Stimulated activated naive CD8-positive, alpha-beta T cell treated with anti-CD3 and anti-CD28 coated beads, Interleukin-15, amount 100 ng/mL, for 72 hours (primary cell): ENCODE measurements at regions not wholly inside any gene's neighbourhood (a gene's known extent, or its start where the extent isn't known, plus 50 kb on each side); places are given as distances from the start of the nearest gene placed in this dataset.
"Not testable (repeated sequence)": the region's sequence is repeated elsewhere in the genome, so short reads cannot be mapped to it uniquely, and the experiment has no call there.

ENCODE experiments used
- ATAC-seq: fragments of 150-1000 bp; cut with Tn5 transposase; 2 replicates; pipeline ENCODE4 v1.10.0; 2021; ENCODE audit warnings: mild to moderate bottlenecking, moderate library complexity
- DNase-seq, 2 donors: peaks; one replicate each; pipeline ENCODE4 v3.0.0; 2021 to 2022
- H3K27ac Mint-ChIP-seq, 2 donors: one replicate each; pipeline ENCODE4 v1.8.0; 2022; ENCODE audit warnings: mild to moderate bottlenecking in 2 of 2, mixed read lengths in 2 of 2, moderate library complexity in 2 of 2
- H3K27me3 Mint-ChIP-seq: one replicate; pipeline ENCODE4 v1.8.0; 2022; ENCODE audit warnings: mixed read lengths
- H3K4me1 Mint-ChIP-seq: one replicate; pipeline ENCODE4 v1.8.0; 2022; ENCODE audit warnings: mild to moderate bottlenecking, mixed read lengths
- H3K4me3 Mint-ChIP-seq, 2 donors: one replicate each; pipeline ENCODE4 v1.8.0; 2022; ENCODE audit warnings: mild to moderate bottlenecking in 2 of 2, mixed read lengths in 2 of 2, moderate library complexity in 1 of 2
- H3K9me3 Mint-ChIP-seq, 2 donors: one replicate each; pipeline ENCODE4 v1.8.0; 2022; ENCODE audit warnings: mixed read lengths in 2 of 2

DNA sequence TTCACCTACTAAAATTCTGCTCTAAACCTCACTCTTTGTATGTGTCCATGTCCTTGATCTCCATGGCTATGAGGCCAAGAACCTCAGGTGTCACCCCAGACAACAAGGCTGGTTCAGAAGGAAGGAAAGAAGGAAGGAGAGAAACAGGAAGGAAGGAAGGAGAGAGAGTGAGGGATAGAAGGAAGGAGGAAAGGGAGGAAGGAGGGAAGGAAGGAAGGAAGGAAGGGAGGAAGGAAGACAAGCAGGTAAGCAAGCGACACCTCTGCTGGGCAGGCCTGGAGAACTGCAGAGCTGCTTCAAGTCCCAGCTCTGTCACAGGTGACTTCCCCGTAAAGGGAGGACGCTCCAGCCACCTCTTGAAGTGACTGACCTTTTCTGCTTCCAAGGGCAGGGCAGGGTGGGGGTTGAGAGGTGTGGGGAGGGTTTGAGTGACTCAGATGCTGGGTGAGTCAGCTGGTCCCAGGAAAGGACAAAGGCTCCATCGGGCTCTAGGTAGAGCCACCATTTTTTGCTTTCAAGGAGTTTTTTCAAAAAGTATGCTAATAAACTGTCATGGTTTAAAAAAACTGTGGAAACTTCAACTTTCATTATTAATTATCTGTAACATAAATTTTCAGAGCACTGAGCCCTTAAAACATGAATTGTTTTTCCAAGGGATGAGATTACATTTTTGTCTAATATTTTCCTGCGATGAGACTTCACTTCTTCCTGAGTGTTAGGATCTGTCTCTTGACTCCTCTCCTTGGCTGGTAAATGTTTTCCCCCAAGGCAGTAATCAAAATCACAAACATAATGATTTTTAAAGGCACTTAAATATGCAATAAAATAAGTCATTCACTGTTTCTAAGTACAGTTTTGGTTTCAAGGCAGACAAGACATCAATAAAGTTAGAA, 90.1 kb upstream of the L3MBTL4 start:
- Mint-ChIP-seq H3K4me1 (no peaks in the 10 kb centered on the region), H3K27me3 (peaks cover 18% of the 10 kb centered on the region)

DNA sequence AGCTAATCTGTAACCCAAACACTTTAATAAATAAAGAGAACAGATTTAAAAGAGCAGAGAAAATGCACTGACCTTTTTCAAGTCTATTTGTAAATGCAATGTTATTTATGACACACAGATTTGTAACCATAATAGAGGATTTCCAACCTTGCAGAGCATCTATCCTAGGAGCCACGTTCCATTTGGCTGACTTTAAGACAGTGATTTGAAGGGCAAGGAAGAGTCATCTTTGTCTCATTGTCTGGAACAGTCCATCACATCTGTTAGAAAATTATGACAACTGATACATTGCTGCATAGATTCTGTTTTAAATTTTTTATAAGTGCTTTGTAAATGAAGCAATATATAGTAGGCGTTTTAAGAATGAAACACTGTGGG, 90.8 kb upstream of the L3MBTL4 start:
- no peak overlapping the region for H3K4me3 Mint-ChIP-seq
- no peaks in the 10 kb centered on the region for H3K4me1 Mint-ChIP-seq
- peaks cover 10 to 13% of the 10 kb centered on the region in 2 donors for H3K9me3 Mint-ChIP-seq
- H3K27me3 Mint-ChIP-seq = peaks cover 18% of the 10 kb centered on the region
- H3K27ac Mint-ChIP-seq = no peak overlapping the region
- no peak for ATAC-seq
- DNase-seq = no peak

More for the DNA sequence above, 90.1 kb upstream of the L3MBTL4 start:
- DNase-seq (no peak), ATAC-seq (no peak)
- no peak overlapping the region for H3K4me3 Mint-ChIP-seq
- H3K27ac Mint-ChIP-seq = no peak overlapping the region
- H3K9me3 Mint-ChIP-seq = peaks cover 10 to 13% of the 10 kb centered on the region in 2 donors

- no peak overlapping the region for H3K4me3 Mint-ChIP-seq
- no peaks in the 10 kb centered on the region for H3K4me1 Mint-ChIP-seq
- no peak for ATAC-seq
- no peak overlapping the region for H3K27ac Mint-ChIP-seq
- DNase-seq = no peak
- H3K9me3 Mint-ChIP-seq = peaks cover 0 to 3% of the 10 kb centered on the region in 2 donors
- H3K27me3 Mint-ChIP-seq = peaks cover 7% of the 10 kb centered on the region
Measured at GRCh38 chr18:6509417-6509816, 94.7 kb upstream of the L3MBTL4 start.

DNA sequence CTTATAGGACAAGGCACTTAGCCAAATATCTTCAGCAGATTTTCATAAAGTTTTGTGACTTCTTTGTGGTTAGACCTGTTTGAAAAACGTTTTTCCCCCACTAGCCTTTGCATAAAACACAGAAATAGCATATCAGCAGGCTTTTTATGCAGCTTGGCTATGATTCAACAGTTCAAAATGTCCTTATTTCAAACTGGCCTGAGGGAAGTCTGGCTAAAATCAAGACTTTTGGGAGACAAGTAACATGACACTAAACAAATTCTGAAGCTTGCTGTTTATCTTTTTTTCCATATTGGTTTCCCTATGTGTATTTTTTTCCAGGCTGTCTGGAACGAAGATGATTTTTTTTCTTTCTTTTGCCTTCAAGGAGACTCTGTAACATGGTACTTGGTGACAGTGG, 95.1 kb upstream of the L3MBTL4 start:
- H3K4me1 Mint-ChIP-seq = no peaks in the 10 kb centered on the region
- no peak for ATAC-seq
- H3K27me3 Mint-ChIP-seq = peaks cover 7% of the 10 kb centered on the region
- H3K9me3 Mint-ChIP-seq = no peaks in the 10 kb centered on the region
- H3K4me3 Mint-ChIP-seq = no peak overlapping the region
- DNase-seq = no peak
- H3K27ac Mint-ChIP-seq = no peak overlapping the region

- Mint-ChIP-seq H3K27ac (no peak overlapping the region), H3K4me3 (no peak overlapping the region), H3K9me3 (peaks cover 12 to 58% of the 10 kb centered on the region in 2 donors), H3K27me3 (no peaks in the 10 kb centered on the region), H3K4me1 (no peaks in the 10 kb centered on the region)
- ATAC-seq = no peak
- DNase-seq = no peak
Measured at GRCh38 chr18:6520901-6521300, 106.2 kb upstream of the L3MBTL4 start.

GRCh38 chr18:6521803-6522418, 107.2 kb upstream of the L3MBTL4 start:
- Mint-ChIP-seq H3K4me1 (no peaks in the 10 kb centered on the region), H3K27ac (no peak overlapping the region), H3K27me3 (no peaks in the 10 kb centered on the region), H3K9me3 (peaks cover 12 to 48% of the 10 kb centered on the region in 2 donors), H3K4me3 (no peak overlapping the region)
- ATAC-seq (no peak), DNase-seq (peak in 1 of 2 donors; percentile 5)

DNA sequence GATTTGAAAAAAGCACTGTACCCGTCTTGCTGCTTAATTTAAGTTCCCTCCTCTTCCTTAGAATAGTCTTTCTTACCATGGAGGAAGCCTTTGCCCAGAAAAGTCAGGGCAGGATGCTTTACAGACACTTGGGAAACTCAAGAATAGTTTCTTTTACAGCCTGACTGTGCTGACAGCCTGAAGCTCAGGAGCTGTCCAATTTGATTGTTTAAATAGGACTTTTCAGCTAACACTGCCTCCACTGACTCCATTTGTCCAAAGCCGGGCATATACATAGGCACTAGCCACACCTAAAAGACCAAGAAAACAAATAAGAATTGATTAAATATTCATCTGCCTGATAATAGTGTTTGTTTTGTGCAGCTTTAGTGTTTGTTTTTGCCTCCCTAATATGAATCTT, 110.9 kb upstream of the L3MBTL4 start:
- H3K4me3 Mint-ChIP-seq = no peak overlapping the region
- DNase-seq (no peak), ATAC-seq (no peak)
- H3K9me3 Mint-ChIP-seq = peaks cover 7 to 40% of the 10 kb centered on the region in 2 donors
- H3K4me1 Mint-ChIP-seq = no peaks in the 10 kb centered on the region
- no peak overlapping the region for H3K27ac Mint-ChIP-seq
- H3K27me3 Mint-ChIP-seq = no peaks in the 10 kb centered on the region

GRCh38 chr18:6537475-6537874, 122.8 kb upstream of the L3MBTL4 start:
- no peak for DNase-seq
- Mint-ChIP-seq H3K4me3 (no peak overlapping the region), H3K4me1 (no peaks in the 10 kb centered on the region), H3K9me3 (peaks cover 0 to 5% of the 10 kb centered on the region in 2 donors), H3K27me3 (no peaks in the 10 kb centered on the region), H3K27ac (no peak overlapping the region)
- no peak for ATAC-seq

GRCh38 chr18:6541131-6541679, 126.5 kb upstream of the L3MBTL4 start:
- not testable (repeated sequence) for H3K27me3 Mint-ChIP-seq, H3K27ac Mint-ChIP-seq, H3K9me3 Mint-ChIP-seq, ATAC-seq, DNase-seq, H3K4me1 Mint-ChIP-seq, H3K4me3 Mint-ChIP-seq

- no peak overlapping the region for H3K27ac Mint-ChIP-seq
Measured at GRCh38 chr18:6542296-6542695, 127.6 kb upstream of the L3MBTL4 start.

GRCh38 chr18:6543330-6543908, 128.7 kb upstream of the L3MBTL4 start:
- peaks cover 0 to 12% of the 10 kb centered on the region in 2 donors for H3K9me3 Mint-ChIP-seq
- no peak overlapping the region for H3K4me3 Mint-ChIP-seq
- H3K27ac Mint-ChIP-seq = no peak overlapping the region
- H3K4me1 Mint-ChIP-seq = no peaks in the 10 kb centered on the region
- ATAC-seq (no peak), DNase-seq (no peak)
- H3K27me3 Mint-ChIP-seq = no peaks in the 10 kb centered on the region

More at GRCh38 chr18:6542296-6542695, 127.6 kb upstream of the L3MBTL4 start:
- peaks cover 0 to 6% of the 10 kb centered on the region in 2 donors for H3K9me3 Mint-ChIP-seq
- no peak overlapping the region for H3K4me3 Mint-ChIP-seq
- ATAC-seq (no peak), DNase-seq (no peak)
- H3K4me1 Mint-ChIP-seq = no peaks in the 10 kb centered on the region
- H3K27me3 Mint-ChIP-seq = no peaks in the 10 kb centered on the region

DNA sequence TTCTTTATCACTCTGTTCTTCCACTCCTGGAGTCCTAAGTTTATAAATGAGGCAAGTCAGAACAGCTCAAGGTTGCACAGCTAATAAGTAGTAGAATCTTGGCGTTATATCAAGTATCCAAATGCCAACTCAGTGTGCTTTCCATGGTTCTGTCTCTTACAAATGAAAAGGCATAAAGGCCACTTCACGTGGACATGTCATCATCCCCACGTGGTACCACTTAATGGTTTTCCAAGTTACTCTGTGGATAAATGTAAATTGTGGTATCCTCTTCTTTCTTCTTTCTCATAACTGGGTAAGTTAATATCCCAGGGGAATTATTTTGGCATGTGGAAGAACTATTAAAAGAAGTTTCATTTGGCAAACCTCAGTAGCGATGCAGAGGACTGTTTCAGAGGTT, 131.5 kb upstream of the L3MBTL4 start:
- no peaks in the 10 kb centered on the region for H3K4me1 Mint-ChIP-seq
- ATAC-seq = no peak
- no peak overlapping the region for H3K4me3 Mint-ChIP-seq
- peaks cover 0 to 7% of the 10 kb centered on the region in 2 donors for H3K9me3 Mint-ChIP-seq
- no peak for DNase-seq
- no peak overlapping the region for H3K27ac Mint-ChIP-seq
- H3K27me3 Mint-ChIP-seq = no peaks in the 10 kb centered on the region

- ATAC-seq (no peak), DNase-seq (no peak)
Measured at GRCh38 chr18:6547476-6547875, 132.8 kb upstream of the L3MBTL4 start.

GRCh38 chr18:6553234-6553900, 138.7 kb upstream of the L3MBTL4 start:
- ATAC-seq (no peak), DNase-seq (no peak)
- no peak overlapping the region for H3K27ac Mint-ChIP-seq
- H3K4me3 Mint-ChIP-seq = no peak overlapping the region
- H3K27me3 Mint-ChIP-seq = no peaks in the 10 kb centered on the region
- H3K9me3 Mint-ChIP-seq = no peaks in the 10 kb centered on the region
- no peaks in the 10 kb centered on the region for H3K4me1 Mint-ChIP-seq

More at GRCh38 chr18:6547476-6547875, 132.8 kb upstream of the L3MBTL4 start:
- Mint-ChIP-seq H3K27ac (no peak overlapping the region), H3K4me3 (no peak overlapping the region), H3K4me1 (no peaks in the 10 kb centered on the region), H3K9me3 (peaks cover 0 to 7% of the 10 kb centered on the region in 2 donors), H3K27me3 (no peaks in the 10 kb centered on the region)

DNA sequence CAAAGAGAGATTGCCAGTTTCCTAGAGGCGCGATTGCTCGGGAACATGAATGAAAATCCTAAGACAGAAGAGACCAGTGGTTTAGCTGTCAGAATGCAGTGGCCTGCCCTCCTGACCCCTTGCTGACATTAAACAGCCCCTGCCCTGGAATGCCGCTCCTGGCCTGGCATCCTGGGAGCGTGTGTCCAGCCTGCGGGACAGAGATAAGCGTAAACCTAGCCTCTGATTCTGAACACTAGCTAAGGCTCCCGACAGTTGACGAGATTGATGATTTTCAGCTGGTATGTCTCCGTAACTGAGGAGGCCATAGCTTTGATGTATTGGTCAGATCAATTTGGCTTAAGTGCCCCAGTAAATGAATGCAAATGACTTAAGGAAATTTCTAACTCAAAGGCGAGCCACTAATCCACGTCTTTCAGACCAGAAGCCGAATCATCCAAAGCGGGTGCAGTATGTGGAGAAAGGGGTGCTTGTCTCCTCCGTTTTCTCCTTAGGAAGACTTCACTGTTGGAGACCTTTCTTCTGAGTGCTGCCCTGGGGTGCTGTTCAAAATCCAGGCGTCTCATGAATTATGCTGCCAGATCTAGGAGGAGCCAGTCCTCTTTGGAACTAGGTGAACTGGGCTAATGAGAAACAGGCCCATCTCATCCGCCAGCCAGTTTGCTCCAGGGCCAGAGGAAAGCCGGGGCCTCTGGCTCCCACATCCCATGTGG, 142.5 kb upstream of the L3MBTL4 start:
- ATAC-seq = no peak
- DNase-seq = no peak
- H3K27ac Mint-ChIP-seq = no peak overlapping the region
- no peaks in the 10 kb centered on the region for H3K4me1 Mint-ChIP-seq
- H3K27me3 Mint-ChIP-seq = no peaks in the 10 kb centered on the region
- H3K4me3 Mint-ChIP-seq = no peak overlapping the region
- no peaks in the 10 kb centered on the region for H3K9me3 Mint-ChIP-seq
